Fibroblast of skin of scalp (primary cell): ENCODE measurements at regions not wholly inside any gene's neighbourhood (a gene's known extent, or its start where the extent isn't known, plus 50 kb on each side); places are given as distances from the start of the nearest gene placed in this dataset.

Source experiments
- DNase-seq: peaks from one replicate; pipeline ENCODE4 v3.0.0-alpha.2; 2013

GRCh38 chr1:91092503-91092902 lies 70.7 kb upstream of the ZNF644 start:
- no peak for DNase-seq

DNA sequence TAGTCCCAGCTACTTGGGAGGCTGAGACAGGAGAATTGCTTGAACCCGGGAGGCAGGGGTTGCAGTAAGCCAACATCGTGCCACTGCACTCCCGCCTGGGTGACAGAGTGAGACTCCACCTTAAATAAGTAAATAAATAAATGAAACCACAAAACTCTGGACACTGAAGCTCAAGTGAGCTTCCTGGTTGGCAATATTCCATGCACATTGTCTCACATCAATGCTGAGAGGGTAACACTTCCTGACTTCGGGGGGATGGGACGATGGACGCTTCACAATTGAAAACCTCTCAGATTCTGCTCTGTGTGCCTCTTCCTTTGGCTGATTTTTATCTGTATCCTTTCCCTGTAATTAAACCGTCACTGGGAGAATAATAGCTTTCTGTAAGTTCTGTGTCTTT lies 70.0 kb upstream of the ZNF644 start:
- DNase-seq: no peak

GRCh38 chr1:91080650-91081049 lies 58.8 kb upstream of the ZNF644 start:
- no peak for DNase-seq

DNA sequence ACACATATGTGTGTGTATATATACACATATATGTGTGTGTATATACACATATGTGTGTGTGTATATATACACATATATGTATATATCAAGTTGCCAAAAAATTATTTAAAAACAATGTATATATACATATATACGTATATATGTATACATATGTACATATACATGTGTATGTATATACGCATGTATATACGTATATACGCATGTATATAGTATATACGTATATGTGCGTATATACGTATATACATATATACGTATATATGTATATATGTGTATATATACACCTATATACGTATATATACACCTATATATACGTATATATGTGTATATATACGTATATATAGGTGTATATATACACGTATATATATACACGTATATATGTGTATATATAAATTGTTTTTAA lies 57.0 kb upstream of the ZNF644 start:
- no peak for DNase-seq

GRCh38 chr1:91076834-91077233 lies 55.0 kb upstream of the ZNF644 start:
- no peak for DNase-seq

- no peak for DNase-seq
These were observed 53.6 kb upstream of the ZNF644 start for GRCh38 chr1:91075233-91076135.

DNA sequence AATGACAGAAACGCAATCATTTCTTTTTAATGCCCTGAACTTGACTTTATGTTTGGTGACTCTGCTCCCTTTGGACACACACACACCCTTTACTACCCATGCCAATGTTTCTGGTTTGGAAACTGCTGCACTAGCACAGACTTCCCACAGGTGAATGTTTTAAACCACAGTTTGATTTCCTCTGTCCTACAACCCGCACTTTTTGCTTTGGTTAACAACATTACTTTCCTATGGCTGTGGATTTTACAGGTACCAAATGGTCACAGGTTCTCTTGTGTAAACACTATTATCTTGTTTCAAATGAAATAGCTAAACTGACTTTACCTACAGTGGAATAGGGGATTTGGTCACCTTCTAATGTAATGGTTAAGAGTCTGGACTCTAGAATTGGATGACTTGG lies 51.5 kb upstream of the ZNF644 start:
- no peak for DNase-seq

- no peak for DNase-seq
These were observed 50.0 kb upstream of the ZNF644 start for GRCh38 chr1:91071838-91072237.
